H1 (cell line): ENCODE measurements at regions not wholly inside any gene's neighbourhood (a gene's known extent, or its start where the extent isn't known, plus 50 kb on each side); places are given as distances from the start of the nearest gene placed in this dataset.

Experiments
- CTCF ChIA-PET: fragments of 300-600 bp; sonication (Branson Sonifier 250); formaldehyde crosslinking; loops from one replicate; lab custom pipeline; 2021; ENCODE audit not compliant: partially characterized antibody; lab: Charles Lee
- POLR2A ChIA-PET: fragments of 300-600 bp; sonication (Branson Sonifier 250); formaldehyde crosslinking; loops from one replicate; lab custom pipeline; 2021; ENCODE audit warnings: inconsistent platforms; ENCODE audit not compliant: partially characterized antibody; lab: Charles Lee
- DNase-seq, 2 experiments: peaks; one replicate each; pipeline versions ENCODE4 v3.0.0 to v3.0.0-alpha.2; 2010 to 2022; ENCODE audit warnings: low spot score in 2 of 2, low read depth in 1 of 2, mixed read lengths in 1 of 2
- FAIRE-seq: peaks from 2 replicates; lab custom pipeline; 2011; peaks lifted over from hg19 to GRCh38; lab: Jason Lieb, UNC
- H2AFZ ChIP-seq: 2 replicates; pipeline ENCODE4 v1.8.1; 2012; ENCODE audit warnings: low read length, inconsistent platforms
- H2AK5ac ChIP-seq: 2 replicates; pipeline ENCODE4 v1.6.1; 2013; ENCODE audit warnings: low read depth, low read length
- H2BK120ac ChIP-seq: replicated peaks from 2 replicates; pipeline ENCODE3; 2013; ENCODE audit warnings: low read depth, low read length, inconsistent platforms
- H2BK12ac ChIP-seq: 2 replicates; pipeline ENCODE4 v1.6.1; 2013; ENCODE audit warnings: low read depth, low read length
- H2BK15ac ChIP-seq: 2 replicates; pipeline ENCODE4 v1.6.1; 2013; ENCODE audit warnings: low read length
- H2BK20ac ChIP-seq: 2 replicates; pipeline ENCODE4 v1.6.1; 2013; ENCODE audit warnings: low read length
- H2BK5ac ChIP-seq: 2 replicates; pipeline ENCODE4 v1.6.1; 2013; ENCODE audit warnings: low read depth, low read length
- H3K14ac ChIP-seq: 2 replicates; pipeline ENCODE4 v1.6.1; 2013; ENCODE audit warnings: inconsistent platforms; ENCODE audit not compliant: insufficient read length
- H3K18ac ChIP-seq: 2 replicates; pipeline ENCODE4 v1.6.1; 2013; ENCODE audit warnings: low read length; ENCODE audit errors: extremely low read depth
- H3K23ac ChIP-seq: 2 replicates; pipeline ENCODE4 v1.6.1; 2013; ENCODE audit warnings: inconsistent platforms; ENCODE audit not compliant: insufficient read length
- H3K23me2 ChIP-seq: 2 replicates; pipeline ENCODE4 v1.6.1; 2013; ENCODE audit warnings: low read depth, low read length
- H3K27ac ChIP-seq: 2 replicates; pipeline ENCODE4 v1.6.1; 2011; ENCODE audit warnings: low read depth, low read length, inconsistent platforms
- H3K27me3 ChIP-seq, 4 experiments: replicated peaks in 1 of 4; 1 replicate in 1 of 4; 2 replicates in 3 of 4; pipeline versions ENCODE4 v1.6.1 to v1.8.1; 2011 to 2013; ENCODE audit warnings: low read length in 3 of 4, mild to moderate bottlenecking in 3 of 4, inconsistent platforms in 2 of 4, mixed read lengths in 2 of 4, moderate library complexity in 1 of 4; ENCODE audit not compliant: control insufficient read depth in 3 of 4, insufficient read depth in 3 of 4; ENCODE audit errors: extremely low read depth in 1 of 4
- H3K36me3 ChIP-seq, 4 experiments: 2 replicates each; pipeline versions ENCODE4 v1.6.1 to v1.8.1; 2011 to 2013; ENCODE audit warnings: mild to moderate bottlenecking in 4 of 4, low read length in 3 of 4, moderate library complexity in 2 of 4, control low read depth in 1 of 4, inconsistent platforms in 1 of 4; ENCODE audit not compliant: insufficient read depth in 4 of 4, control insufficient read depth in 2 of 4
- H3K4ac ChIP-seq: replicated peaks from 2 replicates; pipeline ENCODE3; 2013; ENCODE audit warnings: low read length, low read depth, mixed read lengths, inconsistent platforms; ENCODE audit not compliant: insufficient read length
- H3K4me1 ChIP-seq, 4 experiments: replicated peaks in 1 of 4; 1 replicate in 1 of 4; 2 replicates in 3 of 4; pipeline versions ENCODE4 v1.6.1 to v1.8.1; 2011 to 2013; ENCODE audit warnings: low read length in 3 of 4, inconsistent platforms in 2 of 4, mixed read lengths in 1 of 4; ENCODE audit not compliant: insufficient read depth in 4 of 4, control insufficient read depth in 3 of 4
- H3K4me2 ChIP-seq, 2 experiments: 2 replicates each; pipeline versions ENCODE4 v1.6.1 to v1.8.1; 2011 to 2013; ENCODE audit warnings: low read depth in 2 of 2, low read length in 2 of 2, control low read depth in 1 of 2, inconsistent platforms in 1 of 2, mild to moderate bottlenecking in 1 of 2; ENCODE audit not compliant: insufficient read depth in 1 of 2
- H3K4me3 ChIP-seq, 4 experiments: fragments of 200-600, 300-600 bp in 1 of 4; sonication (generic), shearing (Covaris generic), sonication (Bioruptor Twin) in 1 of 4; 2 replicates each; pipeline versions ENCODE4 v1.5.1 to v1.8.1; 2011 to 2016; ENCODE audit warnings: low read length in 4 of 4, low read depth in 3 of 4, control low read depth in 2 of 4, inconsistent platforms in 2 of 4, mild to moderate bottlenecking in 2 of 4, mixed read lengths in 1 of 4, moderate library complexity in 1 of 4; ENCODE audit not compliant: insufficient read depth in 2 of 4; ENCODE audit errors: extremely low read depth in 1 of 4
- H3K56ac ChIP-seq: replicated peaks from 2 replicates; pipeline ENCODE3; 2013; ENCODE audit warnings: low read depth, mild to moderate bottlenecking, mixed read lengths, low read length, inconsistent platforms; ENCODE audit not compliant: insufficient read length
- H3K79me1 ChIP-seq: 2 replicates; pipeline ENCODE4 v1.6.1; 2013; ENCODE audit warnings: low read depth, low read length, control low read depth
- H3K79me2 ChIP-seq, 2 experiments: 2 replicates each; pipeline versions ENCODE4 v1.6.1 to v1.8.1; 2012 to 2013; ENCODE audit warnings: low read length in 2 of 2, mild to moderate bottlenecking in 2 of 2, inconsistent platforms in 1 of 2; ENCODE audit not compliant: insufficient read depth in 2 of 2, control insufficient read depth in 1 of 2
- H3K9ac ChIP-seq, 4 experiments: replicated peaks in 1 of 4; 1 replicate in 1 of 4; 2 replicates in 3 of 4; pipeline versions ENCODE4 v1.6.1 to v1.8.1; 2011 to 2013; ENCODE audit warnings: low read depth in 3 of 4, low read length in 3 of 4, control low read depth in 2 of 4, mild to moderate bottlenecking in 2 of 4, moderate library complexity in 2 of 4, inconsistent platforms in 1 of 4; ENCODE audit errors: extremely low read depth in 1 of 4
- H3K9me3 ChIP-seq, 2 experiments: 2 replicates each; pipeline versions ENCODE4 v1.6.1 to v1.8.1; 2012 to 2013; ENCODE audit warnings: mild to moderate bottlenecking in 2 of 2, moderate library complexity in 2 of 2, control low read depth in 1 of 2, inconsistent platforms in 1 of 2, low read depth in 1 of 2, low read length in 1 of 2, mixed read lengths in 1 of 2; ENCODE audit not compliant: insufficient read depth in 2 of 2
- H4K20me1 ChIP-seq, 2 experiments: replicated peaks in 1 of 2; 2 replicates each; pipeline versions ENCODE3 to v1.8.1; 2011 to 2013; ENCODE audit warnings: inconsistent platforms in 2 of 2, low read length in 2 of 2, mild to moderate bottlenecking in 1 of 2; ENCODE audit not compliant: insufficient read depth in 2 of 2, control insufficient read depth in 1 of 2
- H4K5ac ChIP-seq: 2 replicates; pipeline ENCODE4 v1.6.1; 2013; ENCODE audit warnings: low read length, low read depth, mixed read lengths, inconsistent platforms; ENCODE audit not compliant: insufficient read length
- H4K8ac ChIP-seq: 2 replicates; pipeline ENCODE4 v1.8.0; 2013; ENCODE audit warnings: mild to moderate bottlenecking, moderate library complexity, low read length, inconsistent platforms; ENCODE audit not compliant: insufficient read depth; ENCODE audit errors: extremely low read depth
- H4K91ac ChIP-seq: replicated peaks from 2 replicates; pipeline ENCODE3; 2013; ENCODE audit warnings: low read length, mixed read lengths, inconsistent platforms; ENCODE audit not compliant: insufficient read length
- ASH2L ChIP-seq: fragments of 200-600, 300-600 bp; sonication (generic); IDR thresholded peaks from one replicate; pipeline ENCODE4 v1.7.1; 2017; ENCODE audit warnings: low read length
- MAX ChIP-seq: IDR thresholded peaks from 2 replicates; pipeline ENCODE4 v1.6.1; 2012; ENCODE audit warnings: inconsistent platforms
- RNF2 ChIP-seq: fragments of 200-900, 300-1000 bp; sonication (generic); IDR thresholded peaks from 2 replicates; pipeline ENCODE4 v1.7.1; 2016; ENCODE audit warnings: borderline replicate concordance, low read depth, mild to moderate bottlenecking, antibody characterized with exemption, low read length; ENCODE audit not compliant: poor library complexity, severe bottlenecking; ENCODE audit errors: missing control alignments
- SP2 ChIP-seq: IDR thresholded peaks from 2 replicates; pipeline ENCODE4 v1.6.1; 2012; ENCODE audit warnings: mild to moderate bottlenecking, low read length, inconsistent platforms
- SUZ12 ChIP-seq: fragments of 200-600 bp; sonication (generic); IDR thresholded peaks from 2 replicates; pipeline ENCODE4 v1.6.1; 2012; ENCODE audit warnings: mild to moderate bottlenecking, inconsistent platforms, low read length, moderate library complexity, mixed read lengths
- ZNF274 ChIP-seq: IDR thresholded peaks from 2 replicates; pipeline ENCODE4 v1.7.0; 2012; ENCODE audit warnings: low read length, borderline replicate concordance; ENCODE audit errors: extremely low read depth
- WGBS, 2 experiments: shearing (Covaris generic) in 1 of 2; methylation state at CpG; one replicate each; pipeline versions ENCODE4 v1.1.6 to v1.1.7; 2013 to 2015; ENCODE audit warnings: low lambda C conversion rate in 2 of 2, mixed read lengths in 2 of 2, inconsistent platforms in 1 of 2, low coverage in 1 of 2, missing lambda C conversion rate in 1 of 2; ENCODE audit not compliant: insufficient replicate concordance in 2 of 2, insufficient coverage in 1 of 2, insufficient read length in 1 of 2; ENCODE audit errors: extremely low coverage in 1 of 2, missing lambda C conversion rate in 1 of 2; 5-methylcytosine and 5-hydroxymethylcytosine counted together

- Histone ChIP-seq H3K4me3 (no peak overlapping the region), H3K79me2 (no peaks in the 10 kb centered on the region), H3K14ac (no peak overlapping the region), H3K27me3 (no peaks in the 10 kb centered on the region), H2BK120ac (peak overlapping the region; percentile 43), H3K27ac (no peak overlapping the region), H3K4me1 (no peaks in the 10 kb centered on the region), H2BK15ac (no peak overlapping the region), H3K4me2 (no peak overlapping the region), H3K36me3 (no peaks in the 10 kb centered on the region), H4K91ac (no peak overlapping the region), H2BK20ac (no peak overlapping the region), H4K5ac (no peak overlapping the region), H4K8ac (no peak overlapping the region), H3K9ac (no peak overlapping the region; a peak in 1 of 7 replicates), H2AFZ (no peak overlapping the region), H2AK5ac (no peak overlapping the region), H4K20me1 (no peaks in the 10 kb centered on the region), H2BK5ac (no peak overlapping the region), H3K4ac (no peak overlapping the region), H3K18ac (no peak overlapping the region), H3K9me3 (no peaks in the 10 kb centered on the region), H3K56ac (no peak overlapping the region), H3K23ac (no peak overlapping the region), H3K23me2 (no peaks in the 10 kb centered on the region), H3K79me1 (no peaks in the 10 kb centered on the region), H2BK12ac (no peak overlapping the region)
- 95% methylated on average over 5 of the region's 5 CpGs; no CpG with 5 or more reads in 1 of the 2 experiments for WGBS, 2 experiments
- DNase-seq = no peak
- CTCF ChIA-PET = no interaction called here
- no peak for FAIRE-seq
- POLR2A ChIA-PET = no interaction called here
- TF ChIP-seq SP2 (no peak), RNF2 (no peak), SUZ12 (no peak), ZNF274 (no peak), ASH2L (no peak), MAX (no peak)
Observed at GRCh38 chr2:186976329-186976728, 127.4 kb upstream of the ZSWIM2 start.
